IMR-90 (cell line): ENCODE measurements at regions not wholly inside any gene's neighbourhood (a gene's known extent, or its start where the extent isn't known, plus 50 kb on each side); places are given as distances from the start of the nearest gene placed in this dataset.

Source experiments
- BHLHE40 ChIP-seq: fragments of 150-350 bp; IDR thresholded peaks from 2 replicates; pipeline ENCODE4 v1.6.1; 2016; ENCODE audit warnings: mild to moderate bottlenecking, low read depth, low read length
- CEBPB ChIP-seq: IDR thresholded peaks from 2 replicates; pipeline ENCODE4 v1.6.1; 2012; ENCODE audit warnings: low read depth, low read length, improper control_type of control experiment
- FOS ChIP-seq: fragments of 150-350 bp; IDR thresholded peaks from 2 replicates; pipeline ENCODE4 v1.6.1; 2016; ENCODE audit warnings: low read depth, low read length
- MAFK ChIP-seq: IDR thresholded peaks from 2 replicates; pipeline ENCODE4 v1.6.1; 2012; ENCODE audit warnings: low read depth, low read length, improper control_type of control experiment
- MAZ ChIP-seq: IDR thresholded peaks from 2 replicates; pipeline ENCODE4 v1.6.1; 2012; ENCODE audit warnings: low read depth, mild to moderate bottlenecking, low read length, improper control_type of control experiment, moderate library complexity, borderline replicate concordance
- MXI1 ChIP-seq: IDR thresholded peaks from 2 replicates; pipeline ENCODE4 v1.6.1; 2012; ENCODE audit warnings: low read depth, mild to moderate bottlenecking, low read length, moderate library complexity, borderline replicate concordance
- NFE2L2 ChIP-seq: fragments of 150-350 bp; IDR thresholded peaks from 2 replicates; pipeline ENCODE4 v1.6.1; 2016; ENCODE audit warnings: low read depth, mild to moderate bottlenecking, low read length
- POLR2A ChIP-seq: IDR thresholded peaks from 2 replicates; pipeline ENCODE4 v1.6.1; 2012; ENCODE audit warnings: mild to moderate bottlenecking, low read depth, low read length
- RAD21 ChIP-seq: IDR thresholded peaks from 2 replicates; pipeline ENCODE4 v1.6.1; 2012; ENCODE audit warnings: low read length, improper control_type of control experiment
- RCOR1 ChIP-seq: IDR thresholded peaks from 2 replicates; pipeline ENCODE4 v1.6.1; 2012; ENCODE audit warnings: mild to moderate bottlenecking, low read length, improper control_type of control experiment; ENCODE audit not compliant: insufficient replicate concordance
- RFX5 ChIP-seq: IDR thresholded peaks from 2 replicates; pipeline ENCODE4 v1.8.0; 2012; ENCODE audit warnings: low read depth, mild to moderate bottlenecking, low read length, moderate library complexity
- TF ChIP-seq, protein P1 (sequence below): conservative IDR thresholded peaks from 2 replicates; pipeline ENCODE4 v1.5.1; 2012; ENCODE audit warnings: mild to moderate bottlenecking, low read depth, low read length, improper control_type of control experiment

DNA sequence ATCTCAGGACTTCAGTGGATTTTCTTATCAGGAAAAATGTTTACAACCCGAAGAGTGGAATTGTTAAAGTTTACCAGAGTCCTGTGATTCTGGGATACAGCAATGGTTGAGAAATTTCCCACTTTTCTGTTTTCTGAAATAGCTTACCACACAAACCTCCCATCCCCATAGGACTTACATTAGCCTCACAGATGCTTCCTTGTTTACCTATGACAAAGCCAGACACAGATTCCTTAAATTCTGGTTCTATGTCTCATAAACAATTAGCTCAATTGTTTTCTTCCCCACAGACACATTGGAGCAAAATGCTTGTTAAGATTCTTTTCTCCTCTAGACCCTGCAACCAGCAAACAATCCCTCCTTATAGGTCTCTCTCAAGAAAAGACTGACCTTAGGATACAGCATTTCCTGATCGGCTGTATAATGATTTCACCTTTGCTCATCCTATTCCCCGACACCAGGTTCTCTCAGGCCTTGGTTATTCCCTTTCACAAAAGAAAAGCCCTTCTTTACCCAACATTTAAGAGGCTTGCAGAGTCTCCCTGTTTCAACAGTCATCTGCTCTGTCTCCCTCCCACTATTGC lies 886.2 kb downstream of the ARAP2 start:
- TF ChIP-seq RFX5 (no peak), POLR2A (no peak), RCOR1 (no peak), MXI1 (no peak), MAFK (no peak), RAD21 (no peak), NFE2L2 (no peak), FOS (no peak), MAZ (no peak), CEBPB (no peak), BHLHE40 (no peak)
- TF ChIP-seq, protein P1, sequence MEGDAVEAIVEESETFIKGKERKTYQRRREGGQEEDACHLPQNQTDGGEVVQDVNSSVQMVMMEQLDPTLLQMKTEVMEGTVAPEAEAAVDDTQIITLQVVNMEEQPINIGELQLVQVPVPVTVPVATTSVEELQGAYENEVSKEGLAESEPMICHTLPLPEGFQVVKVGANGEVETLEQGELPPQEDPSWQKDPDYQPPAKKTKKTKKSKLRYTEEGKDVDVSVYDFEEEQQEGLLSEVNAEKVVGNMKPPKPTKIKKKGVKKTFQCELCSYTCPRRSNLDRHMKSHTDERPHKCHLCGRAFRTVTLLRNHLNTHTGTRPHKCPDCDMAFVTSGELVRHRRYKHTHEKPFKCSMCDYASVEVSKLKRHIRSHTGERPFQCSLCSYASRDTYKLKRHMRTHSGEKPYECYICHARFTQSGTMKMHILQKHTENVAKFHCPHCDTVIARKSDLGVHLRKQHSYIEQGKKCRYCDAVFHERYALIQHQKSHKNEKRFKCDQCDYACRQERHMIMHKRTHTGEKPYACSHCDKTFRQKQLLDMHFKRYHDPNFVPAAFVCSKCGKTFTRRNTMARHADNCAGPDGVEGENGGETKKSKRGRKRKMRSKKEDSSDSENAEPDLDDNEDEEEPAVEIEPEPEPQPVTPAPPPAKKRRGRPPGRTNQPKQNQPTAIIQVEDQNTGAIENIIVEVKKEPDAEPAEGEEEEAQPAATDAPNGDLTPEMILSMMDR, result no peak
